SK-N-SH treated with all-trans-retinoic acid at 6 μM for 48 hours (cell line): ENCODE measurements at regions not wholly inside any gene's neighbourhood (a gene's known extent, or its start where the extent isn't known, plus 50 kb on each side); places are given as distances from the start of the nearest gene placed in this dataset.

Experiments used
- ATAC-seq: fragments of 200-7000 bp; cut with Tn5 transposase; 3 replicates; pipeline ENCODE4 v1.9.1; 2020; ENCODE audit warnings: mild to moderate bottlenecking, moderate library complexity
- ARNTL ChIP-seq: fragments of 450-650 bp; formaldehyde crosslinking; IDR thresholded peaks from 2 replicates; pipeline ENCODE4 v1.5.0; 2020; ENCODE audit warnings: low read depth, mild to moderate bottlenecking, moderate library complexity, borderline replicate concordance
- BACH2 ChIP-seq: fragments of 250-450 bp; sonication (Bioruptor Pico); IDR thresholded peaks from 2 replicates; pipeline ENCODE4 v1.9.0; 2021; ENCODE audit warnings: mild to moderate bottlenecking, borderline replicate concordance
- CREB5 ChIP-seq: fragments of 250-450 bp; sonication (Bioruptor Pico); IDR thresholded peaks from 2 replicates; pipeline ENCODE4 v1.5.1; 2020; ENCODE audit warnings: low read depth, mild to moderate bottlenecking, moderate library complexity
- CSRNP3 ChIP-seq: fragments of 250-450 bp; sonication (Bioruptor Pico); IDR thresholded peaks from 2 replicates; pipeline ENCODE4 v1.5.1; 2021; ENCODE audit warnings: mild to moderate bottlenecking, moderate library complexity
- ESRRG ChIP-seq: fragments of 250-450 bp; sonication (Bioruptor Pico); IDR thresholded peaks from 2 replicates; pipeline ENCODE4 v1.6.1; 2021; ENCODE audit warnings: mild to moderate bottlenecking
- GLIS3 ChIP-seq: fragments of 250-450 bp; sonication (Bioruptor Pico); IDR thresholded peaks from 2 replicates; pipeline ENCODE4 v1.5.0; 2020; ENCODE audit warnings: mild to moderate bottlenecking, moderate library complexity
- ISL1 ChIP-seq: fragments of 250-450 bp; sonication (Bioruptor Pico); IDR thresholded peaks from 2 replicates; pipeline ENCODE4 v2.1.2; 2022; ENCODE audit warnings: mild to moderate bottlenecking, moderate library complexity
- PATZ1 ChIP-seq: fragments of 250-450 bp; sonication (Bioruptor Pico); IDR thresholded peaks from 2 replicates; pipeline ENCODE4 v1.8.0; 2020; ENCODE audit warnings: mild to moderate bottlenecking, moderate library complexity, borderline replicate concordance
- PPARA ChIP-seq: fragments of 250-450 bp; sonication (Bioruptor Pico); IDR thresholded peaks from 2 replicates; pipeline ENCODE4 v1.5.0; 2020; ENCODE audit warnings: mild to moderate bottlenecking, borderline replicate concordance
- RARB ChIP-seq: fragments of 250-450 bp; sonication (Bioruptor Pico); IDR thresholded peaks from 2 replicates; pipeline ENCODE4 v1.8.0; 2021; ENCODE audit warnings: mild to moderate bottlenecking, moderate library complexity
- SNAI2 ChIP-seq: fragments of 250-450 bp; sonication (Bioruptor Pico); IDR thresholded peaks from 2 replicates; pipeline ENCODE4 v1.5.0; 2020; ENCODE audit warnings: mild to moderate bottlenecking, moderate library complexity
- TCF4 ChIP-seq: fragments of 250-450 bp; sonication (Bioruptor Pico); IDR thresholded peaks from 2 replicates; pipeline ENCODE4 v1.8.0; 2021; ENCODE audit warnings: mild to moderate bottlenecking, moderate library complexity, borderline replicate concordance
- TOX ChIP-seq: fragments of 250-450 bp; sonication (Bioruptor Pico); IDR thresholded peaks from 2 replicates; pipeline ENCODE4 v1.8.0; 2021; ENCODE audit warnings: mild to moderate bottlenecking, moderate library complexity, borderline replicate concordance
- TSHZ2 ChIP-seq: fragments of 250-450 bp; sonication (Bioruptor Pico); IDR thresholded peaks from 2 replicates; pipeline ENCODE4 v1.5.0; 2020; ENCODE audit warnings: mild to moderate bottlenecking, moderate library complexity
- ZC3H10 ChIP-seq: fragments of 250-450 bp; sonication (Bioruptor Pico); IDR thresholded peaks from 2 replicates; pipeline ENCODE4 v1.5.1; 2021; ENCODE audit warnings: mild to moderate bottlenecking, moderate library complexity
- ZFP3 ChIP-seq: fragments of 250-450 bp; sonication (Bioruptor Pico); IDR thresholded peaks from 2 replicates; pipeline ENCODE4 v1.5.0; 2020; ENCODE audit warnings: mild to moderate bottlenecking, moderate library complexity
- ZFP30 ChIP-seq: fragments of 450-650 bp; formaldehyde crosslinking; IDR thresholded peaks from 2 replicates; pipeline ENCODE4 v1.5.0; 2022; ENCODE audit warnings: mild to moderate bottlenecking, moderate library complexity
- ZNF8 ChIP-seq: fragments of 450-650 bp; formaldehyde crosslinking; IDR thresholded peaks from 2 replicates; pipeline ENCODE4 v1.5.0; 2020; ENCODE audit warnings: mild to moderate bottlenecking, moderate library complexity

- TF ChIP-seq CSRNP3 (CRISPR knock-in tag) (no peak), TOX (CRISPR knock-in tag) (no peak), ZC3H10 (CRISPR knock-in tag) (no peak), PPARA (CRISPR knock-in tag) (no peak), ZFP30 (CRISPR knock-in tag) (no peak), ARNTL (CRISPR knock-in tag) (no peak)
Measured at GRCh38 chr4:116143198-116143597, 942.2 kb downstream of the TRAM1L1 start (continued).

- ATAC-seq, result no peak
- no peak for TF ChIP-seq BACH2 (CRISPR knock-in tag)
- no peak for TF ChIP-seq GLIS3 (CRISPR knock-in tag)
- no peak for TF ChIP-seq PATZ1
- TF ChIP-seq ISL1, result no peak
- TF ChIP-seq ARNTL (CRISPR knock-in tag), result no peak
- no peak for TF ChIP-seq ZC3H10 (CRISPR knock-in tag)
- no peak for TF ChIP-seq TSHZ2 (CRISPR knock-in tag)
- TF ChIP-seq ESRRG, result no peak
- TF ChIP-seq ZFP3 (CRISPR knock-in tag), result no peak
Measured at GRCh38 chr4:116132946-116133345, 952.4 kb downstream of the TRAM1L1 start.

- no peak for ATAC-seq
- no peak for TF ChIP-seq TOX (CRISPR knock-in tag)
- TF ChIP-seq CSRNP3 (CRISPR knock-in tag), result no peak
- TF ChIP-seq ZC3H10 (CRISPR knock-in tag), result no peak
- TF ChIP-seq RARB, result no peak
- TF ChIP-seq TCF4 (CRISPR knock-in tag), result no peak
- no peak for TF ChIP-seq TSHZ2 (CRISPR knock-in tag)
- TF ChIP-seq ISL1, result no peak
- TF ChIP-seq ZFP30 (CRISPR knock-in tag), result no peak
- no peak for TF ChIP-seq ESRRG
- TF ChIP-seq BACH2 (CRISPR knock-in tag), result no peak
- no peak for TF ChIP-seq PATZ1
- no peak for TF ChIP-seq ZNF8 (CRISPR knock-in tag)
- no peak for TF ChIP-seq SNAI2 (CRISPR knock-in tag)
- no peak for TF ChIP-seq ARNTL (CRISPR knock-in tag)
- no peak for TF ChIP-seq CREB5 (CRISPR knock-in tag)
Measured at GRCh38 chr4:116126794-116127193, 958.6 kb downstream of the TRAM1L1 start.
